ENCODE measurements at regions not wholly inside any gene's neighbourhood (a gene's known extent, or its start where the extent isn't known, plus 50 kb on each side); places are given as distances from the start of the nearest gene placed in this dataset.

DNA sequence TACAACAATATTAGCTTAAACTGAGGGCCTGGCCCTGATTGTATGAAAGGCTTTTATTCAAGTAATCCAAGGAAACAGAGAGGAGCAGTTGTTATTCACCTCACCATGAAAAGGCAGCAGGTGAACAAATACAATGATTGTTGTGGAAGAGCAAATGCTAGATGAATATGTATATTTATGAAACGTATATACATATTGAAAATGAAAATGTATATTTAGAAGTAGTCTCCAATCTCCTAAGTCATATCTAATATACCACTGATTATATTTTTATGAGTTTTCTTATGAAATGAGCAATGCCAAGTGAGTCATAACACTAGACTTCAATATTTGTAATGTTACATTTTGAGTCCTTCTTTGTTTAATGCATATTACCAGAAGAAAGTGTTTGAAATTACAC, 116.2 kb upstream of the KCNMB2 start:
- H3K27me3 ChIP-seq (ENCODE audit: control insufficient read depth, insufficient read depth, low read length) = no peaks in the 10 kb centered on the region
- H3K79me2 ChIP-seq = no peaks in the 10 kb centered on the region
- H3K27ac ChIP-seq = no peak overlapping the region
- no peak overlapping the region for H3K4me2 ChIP-seq (ENCODE audit: low read length)
- H3K9me3 ChIP-seq (ENCODE audit: control insufficient read depth, low read length) = no peaks in the 10 kb centered on the region
- no peak overlapping the region for H2AFZ ChIP-seq
- TF ChIP-seq, protein P1, sequence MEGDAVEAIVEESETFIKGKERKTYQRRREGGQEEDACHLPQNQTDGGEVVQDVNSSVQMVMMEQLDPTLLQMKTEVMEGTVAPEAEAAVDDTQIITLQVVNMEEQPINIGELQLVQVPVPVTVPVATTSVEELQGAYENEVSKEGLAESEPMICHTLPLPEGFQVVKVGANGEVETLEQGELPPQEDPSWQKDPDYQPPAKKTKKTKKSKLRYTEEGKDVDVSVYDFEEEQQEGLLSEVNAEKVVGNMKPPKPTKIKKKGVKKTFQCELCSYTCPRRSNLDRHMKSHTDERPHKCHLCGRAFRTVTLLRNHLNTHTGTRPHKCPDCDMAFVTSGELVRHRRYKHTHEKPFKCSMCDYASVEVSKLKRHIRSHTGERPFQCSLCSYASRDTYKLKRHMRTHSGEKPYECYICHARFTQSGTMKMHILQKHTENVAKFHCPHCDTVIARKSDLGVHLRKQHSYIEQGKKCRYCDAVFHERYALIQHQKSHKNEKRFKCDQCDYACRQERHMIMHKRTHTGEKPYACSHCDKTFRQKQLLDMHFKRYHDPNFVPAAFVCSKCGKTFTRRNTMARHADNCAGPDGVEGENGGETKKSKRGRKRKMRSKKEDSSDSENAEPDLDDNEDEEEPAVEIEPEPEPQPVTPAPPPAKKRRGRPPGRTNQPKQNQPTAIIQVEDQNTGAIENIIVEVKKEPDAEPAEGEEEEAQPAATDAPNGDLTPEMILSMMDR (IDR thresholded peaks at IDR 0.05) = no peak
- no peak overlapping the region for H3K4me3 ChIP-seq (ENCODE audit: low read depth, low read length)
- no peaks in the 10 kb centered on the region for H3K36me3 ChIP-seq (ENCODE audit: control insufficient read depth, insufficient read depth, low read length)
- H3K9ac ChIP-seq = no peak overlapping the region
- H3K4me1 ChIP-seq = no peaks in the 10 kb centered on the region

- Histone ChIP-seq H3K36me3 (ENCODE audit: control insufficient read depth, insufficient read depth, low read length) (no peaks in the 10 kb centered on the region), H3K4me3 (ENCODE audit: low read depth, low read length) (no peak overlapping the region), H2AFZ (no peak overlapping the region), H3K4me1 (no peaks in the 10 kb centered on the region), H3K79me2 (no peaks in the 10 kb centered on the region), H3K27me3 (ENCODE audit: control insufficient read depth, insufficient read depth, low read length) (no peaks in the 10 kb centered on the region), H3K9ac (no peak overlapping the region), H3K4me2 (ENCODE audit: low read length) (no peak overlapping the region), H3K9me3 (ENCODE audit: control insufficient read depth, low read length) (no peaks in the 10 kb centered on the region), H3K27ac (no peak overlapping the region)
- TF ChIP-seq, protein P1 (IDR thresholded peaks at IDR 0.05) = no peak
These were observed 115.2 kb upstream of the KCNMB2 start for GRCh38 chr3:178421069-178421468.

- H3K27ac ChIP-seq = no peak overlapping the region
- H3K9ac ChIP-seq = no peak overlapping the region
- no peak overlapping the region for H3K4me2 ChIP-seq (ENCODE audit: low read length)
- H3K27me3 ChIP-seq (ENCODE audit: control insufficient read depth, insufficient read depth, low read length) = no peaks in the 10 kb centered on the region
- no peaks in the 10 kb centered on the region for H3K79me2 ChIP-seq
- H2AFZ ChIP-seq = no peak overlapping the region
- no peaks in the 10 kb centered on the region for H3K9me3 ChIP-seq (ENCODE audit: control insufficient read depth, low read length)
- no peaks in the 10 kb centered on the region for H3K4me1 ChIP-seq
- TF ChIP-seq, protein P1 (IDR thresholded peaks at IDR 0.05) = no peak
- no peaks in the 10 kb centered on the region for H3K36me3 ChIP-seq (ENCODE audit: control insufficient read depth, insufficient read depth, low read length)
- H3K4me3 ChIP-seq (ENCODE audit: low read depth, low read length) = no peak overlapping the region
These were observed 113.8 kb upstream of the KCNMB2 start for GRCh38 chr3:178422406-178422805.

- no peaks in the 10 kb centered on the region for H3K9me3 ChIP-seq (ENCODE audit: control insufficient read depth, low read length)
- no peak overlapping the region for H3K9ac ChIP-seq
- no peaks in the 10 kb centered on the region for H3K27me3 ChIP-seq (ENCODE audit: control insufficient read depth, insufficient read depth, low read length)
- H3K4me1 ChIP-seq = no peaks in the 10 kb centered on the region
- no peak overlapping the region for H2AFZ ChIP-seq
- H3K4me3 ChIP-seq (ENCODE audit: low read depth, low read length) = no peak overlapping the region
- no peaks in the 10 kb centered on the region for H3K79me2 ChIP-seq
- TF ChIP-seq, protein P1 (IDR thresholded peaks at IDR 0.05) = no peak
- H3K4me2 ChIP-seq (ENCODE audit: low read length) = no peak overlapping the region
- H3K36me3 ChIP-seq (ENCODE audit: control insufficient read depth, insufficient read depth, low read length) = no peaks in the 10 kb centered on the region
- H3K27ac ChIP-seq = no peak overlapping the region
These were observed 108.2 kb upstream of the KCNMB2 start for GRCh38 chr3:178428037-178428436.

DNA sequence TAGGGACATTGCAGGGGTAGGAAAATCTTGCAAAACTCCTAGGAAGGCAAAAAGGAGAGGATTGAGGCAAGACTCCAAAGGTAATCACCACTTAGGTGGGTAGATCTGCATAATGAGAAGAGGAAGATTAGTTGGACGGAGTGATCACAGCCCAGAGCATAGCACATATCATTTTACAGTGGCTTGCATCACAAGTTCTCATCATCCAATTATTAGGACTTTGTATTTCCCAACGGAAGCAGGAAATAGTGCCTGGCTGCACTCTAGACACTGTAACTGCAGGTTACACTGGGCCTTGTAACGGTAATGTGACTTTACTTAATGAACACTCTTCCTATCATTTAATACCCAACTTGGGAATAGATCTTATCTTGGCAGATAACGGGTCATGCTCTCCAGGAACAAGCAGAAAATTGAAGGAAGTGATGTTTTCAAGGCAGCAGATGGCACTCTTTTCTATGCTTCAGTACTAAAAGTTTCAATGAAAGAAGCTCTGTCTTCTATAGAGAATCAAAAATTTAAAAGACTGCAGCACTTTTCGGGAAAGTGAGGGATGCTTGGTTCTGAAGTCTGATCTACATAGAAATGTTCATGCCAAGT, 101.9 kb upstream of the KCNMB2 start:
- no peak overlapping the region for H3K9ac ChIP-seq
- no peak overlapping the region for H2AFZ ChIP-seq
- no peak overlapping the region for H3K27ac ChIP-seq
- no peaks in the 10 kb centered on the region for H3K4me1 ChIP-seq
- no peak overlapping the region for H3K4me3 ChIP-seq (ENCODE audit: low read depth, low read length)
- no peaks in the 10 kb centered on the region for H3K36me3 ChIP-seq (ENCODE audit: control insufficient read depth, insufficient read depth, low read length)
- H3K4me2 ChIP-seq (ENCODE audit: low read length) = no peak overlapping the region
- H3K27me3 ChIP-seq (ENCODE audit: control insufficient read depth, insufficient read depth, low read length) = no peaks in the 10 kb centered on the region
- no peaks in the 10 kb centered on the region for H3K9me3 ChIP-seq (ENCODE audit: control insufficient read depth, low read length)
- TF ChIP-seq, protein P1 (IDR thresholded peaks at IDR 0.05) = no peak
- no peaks in the 10 kb centered on the region for H3K79me2 ChIP-seq
